Stimulated activated CD4-positive, alpha-beta T cell treated with anti-CD3 and anti-CD28 coated beads, Interleukin-1b, Interleukin-23, amount 100 ng/mL, for 24 hours (primary cell): ENCODE measurements at regions not wholly inside any gene's neighbourhood (a gene's known extent, or its start where the extent isn't known, plus 50 kb on each side); places are given as distances from the start of the nearest gene placed in this dataset.

Experiments
- DNase-seq, 4 experiments: peaks; one replicate each; pipeline ENCODE4 v3.0.0-alpha.2; 2020; ENCODE audit warnings: low read depth in 4 of 4, low spot score in 1 of 4

GRCh38 chr13:44211286-44211685 is 162.3 kb upstream of the SERP2 start:
- DNase-seq = no peak

DNA sequence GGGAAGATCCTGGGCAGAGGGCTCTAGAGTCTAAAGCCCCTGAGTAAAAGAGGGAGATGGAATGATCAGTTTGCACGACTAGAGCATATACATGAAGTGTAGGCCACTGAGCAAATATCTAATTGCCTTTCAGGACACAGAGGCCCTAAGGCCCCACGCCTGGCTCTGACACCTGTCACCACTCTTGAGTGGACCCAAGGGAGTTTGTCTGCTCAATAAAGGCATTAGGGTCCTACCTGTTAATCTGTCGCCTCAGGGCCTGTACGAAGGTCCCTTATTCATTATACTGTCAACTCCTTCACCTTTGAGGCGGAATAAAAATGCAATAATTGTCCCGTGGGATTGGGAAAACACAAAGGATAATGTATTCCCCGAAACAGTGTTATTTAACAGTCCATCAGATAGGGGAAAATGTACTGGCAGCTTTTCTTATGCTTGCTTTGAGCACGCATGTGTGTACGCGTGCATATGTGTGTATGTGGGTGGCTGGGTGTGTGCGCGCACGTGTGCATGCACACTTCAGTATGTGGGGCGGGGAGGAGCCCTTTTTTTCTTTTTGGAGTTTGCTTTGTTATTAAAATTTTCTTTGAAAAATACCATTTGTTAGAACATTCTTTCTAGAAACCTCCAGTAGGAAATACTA is 161.8 kb upstream of the SERP2 start:
- no peak for DNase-seq

DNA sequence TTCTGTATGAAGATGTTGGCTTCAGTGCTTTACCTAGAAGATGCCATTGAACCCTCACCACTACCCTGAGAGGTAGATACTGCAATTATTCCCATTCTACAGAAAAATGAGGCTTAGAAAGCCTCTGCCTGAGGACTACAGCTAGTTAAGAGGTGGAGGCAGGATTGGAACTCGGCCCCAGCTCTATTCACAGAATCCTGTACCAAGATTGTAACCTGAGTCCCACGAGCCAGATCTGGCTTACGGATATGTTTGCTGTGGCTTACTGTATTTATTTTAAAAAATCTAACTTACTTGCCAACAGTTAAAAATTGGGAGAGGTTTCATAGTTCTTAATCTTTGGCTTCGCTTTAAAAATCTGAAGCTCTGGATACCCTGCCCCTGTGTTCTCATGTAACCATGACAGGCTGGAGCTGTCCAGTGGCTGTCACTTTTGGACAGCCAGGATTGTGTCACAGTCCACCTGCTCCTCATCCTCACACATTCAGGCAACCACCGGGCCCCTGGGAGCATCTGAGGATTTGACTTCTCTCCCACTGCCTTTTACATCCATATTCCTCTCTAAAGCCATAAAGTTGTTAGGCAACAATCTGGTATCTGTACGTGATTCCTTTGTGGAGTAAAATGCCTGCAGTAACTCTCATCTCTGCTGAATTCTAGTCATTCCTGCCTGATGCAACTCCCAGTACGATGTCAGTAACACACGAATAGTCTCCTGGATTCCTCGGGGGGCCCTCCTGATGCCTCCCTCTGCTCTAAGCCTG is 160.8 kb upstream of the SERP2 start:
- no peak for DNase-seq

GRCh38 chr13:44218501-44219240 is 155.0 kb upstream of the SERP2 start:
- DNase-seq = no peak

GRCh38 chr13:44219577-44220548 is 153.8 kb upstream of the SERP2 start:
- DNase-seq = no peak

DNA sequence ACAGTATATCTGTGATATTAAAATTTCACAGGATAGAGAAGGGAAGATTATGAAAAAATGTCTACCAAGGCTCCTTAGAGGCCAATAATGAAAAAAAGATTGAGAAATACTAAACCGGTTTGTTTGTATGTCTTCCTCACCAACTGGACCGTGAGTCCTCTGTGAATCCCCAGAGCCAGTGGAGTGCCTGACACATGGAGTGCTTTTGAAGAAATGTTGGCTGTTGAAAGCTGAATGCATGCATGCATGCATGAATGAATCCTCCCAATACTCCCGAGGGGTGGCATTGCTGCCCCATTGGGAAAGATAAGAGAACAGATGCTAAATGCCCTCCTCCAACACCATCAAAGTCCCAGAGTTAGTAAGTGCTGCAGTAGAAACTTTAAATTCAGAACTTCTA is 152.7 kb upstream of the SERP2 start:
- DNase-seq = no peak

GRCh38 chr13:44221657-44222056 is 152.0 kb upstream of the SERP2 start:
- no peak for DNase-seq

GRCh38 chr13:44223770-44224444 is 149.7 kb upstream of the SERP2 start:
- DNase-seq = no peak

GRCh38 chr13:44224450-44225149 is 149.0 kb upstream of the SERP2 start:
- no peak for DNase-seq

GRCh38 chr13:44229371-44230030 is 144.1 kb upstream of the SERP2 start:
- DNase-seq = no peak

DNA sequence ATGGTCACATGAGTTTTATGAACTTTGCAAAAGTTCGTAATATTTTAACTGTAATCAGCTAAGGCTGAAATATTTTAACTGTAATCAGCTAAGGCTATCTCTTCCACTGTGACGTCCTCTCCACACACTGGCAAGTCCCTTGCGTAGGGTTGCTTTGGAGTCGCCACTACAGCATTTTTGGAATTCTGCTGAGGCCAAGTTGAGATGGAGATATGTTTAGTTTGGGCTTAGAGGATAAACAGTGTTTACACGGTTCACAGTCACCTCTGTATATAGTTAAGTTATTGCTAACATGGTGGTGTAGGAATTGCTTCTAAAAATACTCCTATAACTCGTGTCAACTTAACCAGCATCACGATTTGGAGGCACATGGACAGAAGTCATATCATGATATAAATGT is 143.6 kb upstream of the SERP2 start:
- no peak for DNase-seq

- no peak for DNase-seq
These were observed 142.9 kb upstream of the SERP2 start for GRCh38 chr13:44230736-44231135.

- DNase-seq = peak in 1 of 4 experiments; percentile 4
These were observed 141.7 kb upstream of the SERP2 start for GRCh38 chr13:44231786-44232516.

GRCh38 chr13:44232774-44233173 is 140.8 kb upstream of the SERP2 start:
- no peak for DNase-seq

- DNase-seq = no peak
These were observed 139.1 kb upstream of the SERP2 start for GRCh38 chr13:44234566-44234965.

GRCh38 chr13:44236370-44236769 is 137.3 kb upstream of the SERP2 start:
- no peak for DNase-seq

DNA sequence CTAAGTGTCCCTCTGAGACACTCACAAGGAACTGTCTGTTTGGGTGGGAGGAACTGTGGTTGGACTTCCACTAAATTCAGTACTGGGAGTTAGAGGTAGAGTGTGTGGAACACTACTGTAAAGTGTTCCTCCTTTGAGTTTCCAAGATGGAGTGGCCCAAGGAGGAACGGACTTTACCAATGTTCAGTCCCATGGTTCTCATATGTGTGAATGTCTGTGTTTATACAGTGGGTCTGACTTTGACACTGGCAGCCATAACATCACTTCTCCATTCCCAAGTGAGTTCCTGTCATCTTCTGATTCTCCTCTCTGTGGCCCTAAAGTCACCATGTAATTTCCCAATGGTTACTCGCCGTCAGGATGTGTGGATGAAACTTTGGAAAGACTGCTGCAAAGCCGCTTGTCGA is 136.8 kb upstream of the SERP2 start:
- no peak for DNase-seq

DNA sequence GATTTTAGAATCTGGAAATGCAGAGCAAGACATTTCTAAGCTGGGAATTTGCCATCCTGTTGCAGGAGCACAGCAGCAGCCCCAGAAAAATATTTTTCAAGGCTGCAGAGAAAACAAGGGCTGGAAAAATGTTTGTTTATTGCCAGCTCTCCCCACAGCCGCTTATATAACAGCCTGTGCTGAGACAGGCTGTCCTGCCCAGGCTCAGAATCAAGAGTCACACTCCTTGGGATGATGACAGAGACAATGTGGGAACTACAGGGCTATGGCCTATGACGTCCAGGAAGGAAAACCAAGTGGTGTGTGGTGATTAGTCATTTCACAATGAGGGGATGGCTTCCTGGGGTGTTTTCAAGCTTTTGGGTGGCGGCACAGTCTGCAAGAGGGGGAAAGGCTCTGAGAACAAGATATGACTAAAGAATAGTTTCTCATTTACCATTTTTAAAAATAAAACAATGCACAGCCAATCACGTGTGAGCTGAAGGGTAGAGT is 136.3 kb upstream of the SERP2 start:
- no peak for DNase-seq
